Activated CD4-positive, alpha-beta T cell treated with anti-CD3 and anti-CD28 coated beads, Interleukin-2, amount 10 ng/mL, durations not matched to agents 7 days and 5 days (primary cell): ENCODE measurements at regions not wholly inside any gene's neighbourhood (a gene's known extent, or its start where the extent isn't known, plus 50 kb on each side); places are given as distances from the start of the nearest gene placed in this dataset.
"Not testable (repeated sequence)": the region's sequence is repeated elsewhere in the genome, so short reads cannot be mapped to it uniquely, and the experiment has no call there.

Source experiments
- CTCF ChIA-PET: fragments of 350-600 bp; sonication (Branson Sonifier 250); formaldehyde crosslinking; loops from one replicate; lab custom pipeline; 2021; ENCODE audit warnings: antibody characterized with exemption; lab: Charles Lee
- POLR2A ChIA-PET: fragments of 350-600 bp; sonication (Branson Sonifier 250); formaldehyde crosslinking; loops from one replicate; lab custom pipeline; 2021; ENCODE audit warnings: antibody characterized with exemption; lab: Charles Lee
- DNase-seq: peaks from one replicate; pipeline ENCODE4 v3.0.0-alpha.2; 2020
- H3K27ac Mint-ChIP-seq: one replicate; pipeline ENCODE4 v1.8.0; 2021; ENCODE audit warnings: mild to moderate bottlenecking, moderate library complexity, mixed read lengths
- H3K27me3 Mint-ChIP-seq: one replicate; pipeline ENCODE4 v1.8.0; 2021; ENCODE audit warnings: mixed read lengths
- H3K36me3 Mint-ChIP-seq: one replicate; pipeline ENCODE4 v1.8.0; 2021; ENCODE audit warnings: low read depth, mixed read lengths
- H3K4me1 Mint-ChIP-seq: one replicate; pipeline ENCODE4 v1.8.0; 2021; ENCODE audit warnings: mixed read lengths
- H3K4me3 Mint-ChIP-seq: one replicate; pipeline ENCODE4 v1.8.0; 2021; ENCODE audit warnings: mild to moderate bottlenecking, moderate library complexity, mixed read lengths
- H3K9me3 Mint-ChIP-seq: one replicate; pipeline ENCODE4 v1.8.0; 2021; ENCODE audit warnings: mixed read lengths

GRCh38 chr18:38654946-38655345 lies 1089.3 kb upstream of the CELF4 start:
- ChIA-PET CTCF (no interaction called here), POLR2A (no interaction called here)
- DNase-seq, result no peak
- Mint-ChIP-seq H3K27ac (no peak overlapping the region), H3K4me3 (no peak overlapping the region), H3K9me3 (no peaks in the 10 kb centered on the region), H3K4me1 (no peaks in the 10 kb centered on the region), H3K36me3 (no peaks in the 10 kb centered on the region), H3K27me3 (no peaks in the 10 kb centered on the region)

- CTCF ChIA-PET, result interaction anchor here (1.6 kb wide), 1 partner anchor 34 kb away, joined by 3 read pairs; no protein-coding TSS in a partner anchor
- Mint-ChIP-seq H3K27ac (no peak overlapping the region), H3K36me3 (no peaks in the 10 kb centered on the region), H3K27me3 (no peaks in the 10 kb centered on the region), H3K4me1 (no peaks in the 10 kb centered on the region), H3K9me3 (no peaks in the 10 kb centered on the region), H3K4me3 (no peak overlapping the region)
- DNase-seq, result no peak
- POLR2A ChIA-PET, result no interaction called here
These were observed 1086.1 kb upstream of the CELF4 start for GRCh38 chr18:38651736-38652135.

- H3K9me3 Mint-ChIP-seq, result no peaks in the 10 kb centered on the region
- H3K27me3 Mint-ChIP-seq, result no peaks in the 10 kb centered on the region
- no peak overlapping the region for H3K27ac Mint-ChIP-seq
- no peak overlapping the region for H3K4me3 Mint-ChIP-seq
- POLR2A ChIA-PET, result no interaction called here
- no peaks in the 10 kb centered on the region for H3K4me1 Mint-ChIP-seq
- DNase-seq, result no peak
- no peaks in the 10 kb centered on the region for H3K36me3 Mint-ChIP-seq
- CTCF ChIA-PET, result no interaction called here
These were observed 1082.6 kb upstream of the CELF4 start for GRCh38 chr18:38648179-38648578.

GRCh38 chr18:38646296-38646695 lies 1080.7 kb upstream of the CELF4 start:
- H3K27ac Mint-ChIP-seq, result no peak overlapping the region
- ChIA-PET CTCF (no interaction called here), POLR2A (no interaction called here)
- no peaks in the 10 kb centered on the region for H3K4me1 Mint-ChIP-seq
- no peaks in the 10 kb centered on the region for H3K27me3 Mint-ChIP-seq
- no peaks in the 10 kb centered on the region for H3K36me3 Mint-ChIP-seq
- no peaks in the 10 kb centered on the region for H3K9me3 Mint-ChIP-seq
- H3K4me3 Mint-ChIP-seq, result no peak overlapping the region
- DNase-seq, result no peak

- Mint-ChIP-seq H3K4me1 (no peaks in the 10 kb centered on the region), H3K4me3 (no peak overlapping the region), H3K36me3 (no peaks in the 10 kb centered on the region), H3K27ac (no peak overlapping the region), H3K27me3 (no peaks in the 10 kb centered on the region), H3K9me3 (peaks cover under 1% of the 10 kb centered on the region)
- no peak for DNase-seq
- POLR2A ChIA-PET, result no interaction called here
- CTCF ChIA-PET, result no interaction called here
These were observed 1079.5 kb upstream of the CELF4 start for GRCh38 chr18:38644875-38645641.

- CTCF ChIA-PET, result no interaction called here
- Mint-ChIP-seq H3K36me3 (no peaks in the 10 kb centered on the region), H3K9me3 (peaks cover 9% of the 10 kb centered on the region), H3K27me3 (no peaks in the 10 kb centered on the region), H3K4me3 (no peak overlapping the region), H3K27ac (no peak overlapping the region), H3K4me1 (no peaks in the 10 kb centered on the region)
- DNase-seq, result no peak
- POLR2A ChIA-PET, result no interaction called here
These were observed 1077.1 kb upstream of the CELF4 start for GRCh38 chr18:38642711-38643110.

GRCh38 chr18:38639700-38640099 lies 1074.1 kb upstream of the CELF4 start:
- H3K9me3 Mint-ChIP-seq, H3K27ac Mint-ChIP-seq, CTCF ChIA-PET, H3K4me1 Mint-ChIP-seq, H3K36me3 Mint-ChIP-seq, H3K27me3 Mint-ChIP-seq, POLR2A ChIA-PET, H3K4me3 Mint-ChIP-seq, DNase-seq: not testable (repeated sequence)

- H3K4me1 Mint-ChIP-seq, result no peaks in the 10 kb centered on the region
- ChIA-PET POLR2A (no interaction called here), CTCF (no interaction called here)
- no peaks in the 10 kb centered on the region for H3K27me3 Mint-ChIP-seq
- no peak overlapping the region for H3K27ac Mint-ChIP-seq
- no peaks in the 10 kb centered on the region for H3K36me3 Mint-ChIP-seq
- H3K9me3 Mint-ChIP-seq, result peaks cover 9% of the 10 kb centered on the region
- no peak for DNase-seq
- no peak overlapping the region for H3K4me3 Mint-ChIP-seq
These were observed 1070.3 kb upstream of the CELF4 start for GRCh38 chr18:38635709-38636430.

GRCh38 chr18:38634117-38634516 lies 1068.5 kb upstream of the CELF4 start:
- ChIA-PET POLR2A (no interaction called here), CTCF (interaction anchor here (1.1 kb wide), 1 partner anchor 20 kb away, joined by 3 read pairs; no protein-coding TSS in a partner anchor)
- H3K9me3 Mint-ChIP-seq, result peaks cover 3% of the 10 kb centered on the region
- H3K4me1 Mint-ChIP-seq, result no peaks in the 10 kb centered on the region
- no peak overlapping the region for H3K4me3 Mint-ChIP-seq
- no peaks in the 10 kb centered on the region for H3K36me3 Mint-ChIP-seq
- H3K27ac Mint-ChIP-seq, result no peak overlapping the region
- DNase-seq, result no peak
- no peaks in the 10 kb centered on the region for H3K27me3 Mint-ChIP-seq

GRCh38 chr18:38633333-38633732 lies 1067.7 kb upstream of the CELF4 start:
- Mint-ChIP-seq H3K9me3 (no peaks in the 10 kb centered on the region), H3K27me3 (no peaks in the 10 kb centered on the region)

GRCh38 chr18:38619129-38619528 lies 1053.5 kb upstream of the CELF4 start:
- POLR2A ChIA-PET, result no interaction called here
- peaks cover 3% of the 10 kb centered on the region for H3K9me3 Mint-ChIP-seq
- H3K4me1 Mint-ChIP-seq, result no peaks in the 10 kb centered on the region

More at GRCh38 chr18:38633333-38633732, 1067.7 kb upstream of the CELF4 start:
- DNase-seq, result no peak
- no peaks in the 10 kb centered on the region for H3K36me3 Mint-ChIP-seq
- H3K4me3 Mint-ChIP-seq, result no peak overlapping the region
- ChIA-PET POLR2A (no interaction called here), CTCF (no interaction called here)
- no peaks in the 10 kb centered on the region for H3K4me1 Mint-ChIP-seq
- no peak overlapping the region for H3K27ac Mint-ChIP-seq

GRCh38 chr18:38616306-38616705 lies 1050.7 kb upstream of the CELF4 start:
- no peak overlapping the region for H3K27ac Mint-ChIP-seq
- no peaks in the 10 kb centered on the region for H3K36me3 Mint-ChIP-seq
- H3K4me3 Mint-ChIP-seq, result no peak overlapping the region
- H3K4me1 Mint-ChIP-seq, result peaks cover 3% of the 10 kb centered on the region
- DNase-seq, result no peak
- ChIA-PET POLR2A (no interaction called here), CTCF (no interaction called here)
- peaks cover 3% of the 10 kb centered on the region for H3K9me3 Mint-ChIP-seq
- H3K27me3 Mint-ChIP-seq, result no peaks in the 10 kb centered on the region

More at GRCh38 chr18:38619129-38619528, 1053.5 kb upstream of the CELF4 start:
- no peaks in the 10 kb centered on the region for H3K27me3 Mint-ChIP-seq
- H3K27ac Mint-ChIP-seq, result no peak overlapping the region
- DNase-seq, result no peak
- CTCF ChIA-PET, result no interaction called here
- no peaks in the 10 kb centered on the region for H3K36me3 Mint-ChIP-seq
- H3K4me3 Mint-ChIP-seq, result no peak overlapping the region

GRCh38 chr18:38612904-38613303 lies 1047.3 kb upstream of the CELF4 start:
- no peak for DNase-seq
- H3K9me3 Mint-ChIP-seq, result peaks cover 5% of the 10 kb centered on the region
- ChIA-PET POLR2A (no interaction called here), CTCF (no interaction called here)
- H3K4me1 Mint-ChIP-seq, result peaks cover 4% of the 10 kb centered on the region
- H3K27me3 Mint-ChIP-seq, result no peaks in the 10 kb centered on the region
- no peak overlapping the region for H3K4me3 Mint-ChIP-seq
- no peaks in the 10 kb centered on the region for H3K36me3 Mint-ChIP-seq
- H3K27ac Mint-ChIP-seq, result no peak overlapping the region
